ENCODE measurements at regions not wholly inside any gene's neighbourhood (a gene's known extent, or its start where the extent isn't known, plus 50 kb on each side); places are given as distances from the start of the nearest gene placed in this dataset.

DNA sequence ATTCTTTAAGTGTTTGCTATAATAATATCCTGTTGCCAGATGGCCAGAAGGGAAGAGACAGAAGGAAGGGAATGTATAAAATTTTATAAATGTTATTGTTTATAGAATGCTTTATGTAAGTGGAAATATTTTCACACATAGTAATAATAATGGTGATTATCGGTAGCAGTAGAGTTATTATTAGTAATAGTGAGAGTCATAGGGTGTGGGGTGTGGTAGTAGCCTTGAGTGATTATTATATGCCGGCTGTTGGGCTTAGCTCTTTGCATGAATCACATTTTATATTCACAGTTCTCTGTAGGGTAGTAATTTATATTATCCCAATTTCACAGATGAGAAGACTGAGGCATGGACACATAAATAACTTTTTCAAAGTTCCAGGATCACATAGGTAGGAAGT, 391.4 kb downstream of the C12orf75 start:
- TF ChIP-seq, protein P1, sequence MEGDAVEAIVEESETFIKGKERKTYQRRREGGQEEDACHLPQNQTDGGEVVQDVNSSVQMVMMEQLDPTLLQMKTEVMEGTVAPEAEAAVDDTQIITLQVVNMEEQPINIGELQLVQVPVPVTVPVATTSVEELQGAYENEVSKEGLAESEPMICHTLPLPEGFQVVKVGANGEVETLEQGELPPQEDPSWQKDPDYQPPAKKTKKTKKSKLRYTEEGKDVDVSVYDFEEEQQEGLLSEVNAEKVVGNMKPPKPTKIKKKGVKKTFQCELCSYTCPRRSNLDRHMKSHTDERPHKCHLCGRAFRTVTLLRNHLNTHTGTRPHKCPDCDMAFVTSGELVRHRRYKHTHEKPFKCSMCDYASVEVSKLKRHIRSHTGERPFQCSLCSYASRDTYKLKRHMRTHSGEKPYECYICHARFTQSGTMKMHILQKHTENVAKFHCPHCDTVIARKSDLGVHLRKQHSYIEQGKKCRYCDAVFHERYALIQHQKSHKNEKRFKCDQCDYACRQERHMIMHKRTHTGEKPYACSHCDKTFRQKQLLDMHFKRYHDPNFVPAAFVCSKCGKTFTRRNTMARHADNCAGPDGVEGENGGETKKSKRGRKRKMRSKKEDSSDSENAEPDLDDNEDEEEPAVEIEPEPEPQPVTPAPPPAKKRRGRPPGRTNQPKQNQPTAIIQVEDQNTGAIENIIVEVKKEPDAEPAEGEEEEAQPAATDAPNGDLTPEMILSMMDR (IDR thresholded peaks at IDR 0.05), result no peak
- TF ChIP-seq EP300 (IDR thresholded peaks at IDR 0.05), result no peak

All from ovary (tissue), 3 donors.